Stimulated activated CD4-positive, alpha-beta T cell treated with anti-CD3 and anti-CD28 coated beads, Interleukin-2, amount 100 ng/mL, for 24 hours (primary cell): ENCODE measurements at regions not wholly inside any gene's neighbourhood (a gene's known extent, or its start where the extent isn't known, plus 50 kb on each side); places are given as distances from the start of the nearest gene placed in this dataset.
A peak's percentile ranks its signal among the peaks of the same experiment; 100 is the strongest.

Experiments
- DNase-seq, 2 donors: peaks; one replicate each; pipeline ENCODE4 v3.0.0-alpha.2; 2020

GRCh38 chr9:87292449-87293191 is 205.0 kb upstream of the DAPK1 start:
- no peak for DNase-seq

- no peak for DNase-seq
These were observed 203.5 kb upstream of the DAPK1 start for GRCh38 chr9:87294126-87294525.

GRCh38 chr9:87300915-87301314 is 196.8 kb upstream of the DAPK1 start:
- no peak for DNase-seq

- no peak for DNase-seq
These were observed 196.3 kb upstream of the DAPK1 start for GRCh38 chr9:87301371-87301770.

GRCh38 chr9:87305151-87305550 is 192.5 kb upstream of the DAPK1 start:
- no peak for DNase-seq

- no peak for DNase-seq
These were observed 191.7 kb upstream of the DAPK1 start for GRCh38 chr9:87306006-87306405.

- no peak for DNase-seq
These were observed 189.8 kb upstream of the DAPK1 start for GRCh38 chr9:87307848-87308247.

GRCh38 chr9:87309236-87309635 is 188.4 kb upstream of the DAPK1 start:
- no peak for DNase-seq

- DNase-seq: no peak
These were observed 186.7 kb upstream of the DAPK1 start for GRCh38 chr9:87310827-87311523.

GRCh38 chr9:87319656-87320055 is 178.0 kb upstream of the DAPK1 start:
- DNase-seq: no peak

- no peak for DNase-seq
These were observed 177.4 kb upstream of the DAPK1 start for GRCh38 chr9:87320146-87320884.

GRCh38 chr9:87322840-87323635 is 174.6 kb upstream of the DAPK1 start:
- DNase-seq: no peak

GRCh38 chr9:87323928-87324327 is 173.7 kb upstream of the DAPK1 start:
- no peak for DNase-seq

- no peak for DNase-seq
These were observed 173.0 kb upstream of the DAPK1 start for GRCh38 chr9:87324613-87325194.

GRCh38 chr9:87327575-87328125 is 170.0 kb upstream of the DAPK1 start:
- no peak for DNase-seq

- DNase-seq: no peak
These were observed 163.9 kb upstream of the DAPK1 start for GRCh38 chr9:87333802-87334201.

- DNase-seq: no peak
These were observed 163.3 kb upstream of the DAPK1 start for GRCh38 chr9:87334366-87334765.

- DNase-seq: no peak
These were observed 161.3 kb upstream of the DAPK1 start for GRCh38 chr9:87336407-87336806.

GRCh38 chr9:87336914-87337333 is 160.7 kb upstream of the DAPK1 start:
- peak in 1 of 2 donors; percentile 20 for DNase-seq

GRCh38 chr9:87337335-87338087 is 160.2 kb upstream of the DAPK1 start:
- DNase-seq: no peak
